GM18498 (cell line): ENCODE measurements at regions not wholly inside any gene's neighbourhood (a gene's known extent, or its start where the extent isn't known, plus 50 kb on each side); places are given as distances from the start of the nearest gene placed in this dataset.
"Not testable (repeated sequence)": the region's sequence is repeated elsewhere in the genome, so short reads cannot be mapped to it uniquely, and the experiment has no call there.

ENCODE experiments used
- ATAC-seq: cut with Tn5 transposase; IDR thresholded peaks from one replicate; pipeline ENCODE4 v1.9.1; 2021; ENCODE audit warnings: mild to moderate bottlenecking, moderate library complexity; ENCODE audit not compliant: unreplicated experiment

GRCh38 chrX:55326985-55327384, 62.3 kb upstream of the PAGE3 start:
- ATAC-seq, result no peak

- ATAC-seq, result no peak
These were observed 70.6 kb upstream of the PAGE3 start for GRCh38 chrX:55335296-55335695.

- ATAC-seq, result no peak
These were observed 71.5 kb upstream of the PAGE3 start for GRCh38 chrX:55336176-55336575.

- ATAC-seq, result no peak
These were observed 76.2 kb upstream of the PAGE3 start for GRCh38 chrX:55340896-55341433.

- peak; percentile 77 for ATAC-seq
These were observed 78.1 kb upstream of the PAGE3 start for GRCh38 chrX:55342533-55343501.

GRCh38 chrX:55356609-55357008, 91.9 kb upstream of the PAGE3 start:
- no peak for ATAC-seq

GRCh38 chrX:55357236-55357635, 92.5 kb upstream of the PAGE3 start:
- no peak for ATAC-seq

- no peak for ATAC-seq
These were observed 72.5 kb upstream of the MAGEH1 start for GRCh38 chrX:55379396-55379795.

GRCh38 chrX:55389376-55389775, 62.6 kb upstream of the MAGEH1 start:
- no peak for ATAC-seq

- not testable (repeated sequence) for ATAC-seq
These were observed 55.1 kb upstream of the MAGEH1 start for GRCh38 chrX:55396836-55397235.
